ENCODE measurements at regions not wholly inside any gene's neighbourhood (a gene's known extent, or its start where the extent isn't known, plus 50 kb on each side); places are given as distances from the start of the nearest gene placed in this dataset.
"Not testable (repeated sequence)": the region's sequence is repeated elsewhere in the genome, so short reads cannot be mapped to it uniquely, and the experiment has no call there.

DNA sequence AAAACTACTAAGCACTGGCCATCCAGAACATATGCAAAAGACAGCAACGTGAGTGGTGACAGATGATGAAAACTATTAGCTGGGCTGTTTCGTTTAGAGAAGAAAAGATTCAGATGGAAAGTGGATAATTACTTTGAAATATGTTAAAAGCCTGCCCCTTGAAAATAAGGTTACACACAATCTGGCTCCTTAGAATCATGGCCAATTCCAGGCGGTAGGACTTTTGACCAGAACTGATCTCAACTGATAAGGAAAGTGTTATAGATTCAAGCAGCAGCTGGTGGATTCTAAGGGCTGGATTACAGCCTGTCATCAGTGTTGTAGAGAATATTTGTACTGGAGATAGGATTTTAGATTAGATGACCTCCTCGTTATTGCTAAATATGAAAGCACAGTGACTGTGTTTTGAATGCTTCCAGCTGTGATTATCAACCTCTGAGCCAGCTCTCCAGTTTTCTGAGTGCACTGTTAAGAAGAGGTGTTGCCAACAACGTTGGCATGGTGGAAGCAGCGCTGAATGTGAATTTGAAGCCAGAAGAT lies 75.1 kb downstream of the KBTBD2 start:
- not testable (repeated sequence) for DNase-seq (ENCODE audit: low spot score)

DNA sequence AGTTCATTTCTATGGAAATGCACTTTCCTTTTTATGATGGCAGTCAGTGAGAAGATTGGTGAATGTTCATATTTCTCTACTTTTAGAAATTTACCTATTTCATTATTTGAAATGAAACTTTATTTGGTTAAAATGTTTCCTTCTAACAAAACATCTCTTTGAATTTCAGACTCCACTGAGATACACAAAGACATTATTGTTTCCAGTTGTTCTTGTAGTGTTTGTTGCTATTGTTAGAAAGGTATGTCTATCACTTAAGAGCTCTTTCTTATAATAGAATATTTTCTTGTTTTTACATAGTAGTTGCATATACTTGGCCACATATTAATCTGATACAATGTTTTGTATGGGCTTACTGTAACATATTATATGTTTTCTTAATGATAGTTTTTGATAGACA lies 76.8 kb downstream of the KBTBD2 start:
- not testable (repeated sequence) for DNase-seq (ENCODE audit: low spot score)

DNA sequence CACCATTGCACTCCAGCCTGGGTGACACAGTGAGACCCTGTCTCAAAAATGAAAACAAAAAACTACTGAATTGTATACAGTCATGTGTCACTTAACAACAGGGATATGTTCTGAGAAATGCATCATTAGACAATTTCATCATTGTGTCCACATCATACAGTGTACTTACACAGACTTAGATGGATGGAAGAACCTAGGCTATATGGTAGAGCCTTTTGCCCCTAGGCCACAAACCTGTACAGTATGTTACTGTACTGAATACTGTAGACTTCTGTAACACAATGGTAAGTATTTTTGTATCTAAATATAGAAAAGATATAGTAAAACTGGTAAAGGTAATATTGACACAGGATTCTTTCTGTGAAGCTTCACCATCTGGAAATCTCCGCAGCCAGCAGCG lies 81.7 kb downstream of the KBTBD2 start:
- no peak for DNase-seq (ENCODE audit: low spot score)

DNA sequence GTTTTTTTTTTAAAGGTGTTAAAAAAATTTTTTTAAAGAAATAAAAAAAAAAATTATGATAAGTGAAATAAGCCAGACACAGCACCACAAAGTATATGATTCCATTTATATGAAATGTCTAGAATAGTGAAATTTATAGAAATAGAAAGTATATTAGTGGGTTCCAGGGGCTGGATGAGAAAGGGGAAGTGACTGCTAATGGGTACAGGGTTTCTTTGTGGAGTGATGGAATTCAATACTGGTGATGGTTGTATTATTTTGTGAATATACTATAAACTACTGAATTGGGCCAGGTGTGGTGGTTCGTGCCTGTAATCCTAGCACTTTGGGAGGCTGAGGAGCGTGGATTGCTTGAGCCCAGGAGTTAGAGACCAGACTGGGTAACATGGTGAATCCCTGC lies 82.2 kb downstream of the KBTBD2 start:
- DNase-seq (ENCODE audit: low spot score) = no peak

DNA sequence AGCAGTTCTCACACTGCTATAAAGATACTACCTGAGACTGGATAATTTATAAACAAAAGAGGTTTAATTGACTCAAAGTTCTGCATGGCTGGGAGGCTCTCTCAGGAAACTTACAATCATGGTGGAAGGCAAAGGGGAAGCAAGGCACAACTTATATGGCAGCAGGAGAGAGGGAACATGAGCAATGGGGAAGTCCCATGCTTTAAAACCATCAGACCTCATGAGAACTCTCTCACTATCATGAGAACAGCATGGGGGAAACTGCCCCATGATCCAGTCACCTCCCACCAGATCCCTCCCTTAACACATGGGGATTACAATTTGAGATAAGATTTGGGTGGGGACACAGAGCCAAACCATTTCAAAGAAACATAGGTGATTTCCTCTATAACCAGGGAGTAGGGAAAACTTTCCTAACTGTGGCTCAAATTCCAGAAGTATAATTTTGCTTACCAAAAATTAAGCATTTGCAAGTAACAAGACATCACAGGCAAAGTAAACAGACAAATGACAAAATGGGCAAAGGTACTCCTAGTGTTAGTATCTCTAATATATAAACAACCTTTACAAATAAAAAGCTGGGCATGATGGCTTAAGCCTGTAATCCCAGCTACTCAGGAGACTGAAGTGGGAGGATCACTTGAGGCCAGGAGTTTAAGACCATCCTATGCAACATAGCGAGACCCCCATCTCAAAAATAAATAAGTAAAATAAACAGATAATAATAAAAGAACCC lies 88.0 kb downstream of the KBTBD2 start:
- DNase-seq (ENCODE audit: low spot score) = no peak

DNA sequence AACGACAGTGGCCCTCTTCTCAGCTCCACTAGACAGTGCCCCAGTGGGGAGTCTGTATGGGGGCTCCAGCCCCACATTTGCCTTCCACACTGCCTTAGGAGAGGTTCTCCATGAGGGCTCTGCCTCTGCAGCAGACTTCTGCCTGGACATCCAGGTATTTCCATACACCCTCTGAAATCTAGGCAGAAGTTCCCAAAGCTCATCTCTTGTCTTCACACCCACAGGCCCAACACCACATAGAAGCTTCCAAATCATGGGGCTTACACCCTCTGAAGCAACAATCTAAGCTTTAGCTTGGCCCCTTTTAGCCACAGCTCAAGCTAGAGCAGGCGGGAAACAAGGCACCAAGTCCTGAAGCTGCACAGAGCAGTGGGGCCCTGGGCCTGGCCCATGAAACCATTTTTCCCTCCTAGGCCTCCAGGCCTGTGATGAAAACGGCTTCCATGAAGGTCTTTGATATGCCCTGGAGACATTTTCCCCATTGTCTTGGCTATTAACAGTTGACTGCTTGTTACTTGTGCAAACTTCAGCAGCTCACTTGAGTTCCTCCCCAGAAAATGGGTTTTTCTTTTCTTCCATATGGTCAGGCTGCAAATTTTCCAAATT lies 89.2 kb downstream of the KBTBD2 start:
- no peak for DNase-seq (ENCODE audit: low spot score)

DNA sequence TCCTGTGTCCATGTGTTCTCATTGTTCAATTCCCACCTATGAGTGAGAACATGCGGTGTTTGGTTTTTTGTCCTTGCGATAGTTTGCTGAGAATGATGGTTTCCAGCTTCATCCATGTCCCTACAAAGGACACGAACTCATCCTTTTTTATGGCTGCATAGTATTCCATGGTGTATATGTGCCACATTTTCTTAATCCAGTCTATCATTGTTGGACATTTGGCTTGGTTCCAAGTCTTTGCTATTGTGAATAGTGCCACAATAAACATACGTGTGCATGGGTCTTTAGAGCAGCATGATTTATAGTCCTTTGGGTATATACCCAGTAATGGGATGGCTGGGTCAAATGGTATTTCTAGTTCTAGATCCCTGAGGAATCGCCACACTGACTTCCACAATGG lies 98.5 kb downstream of the KBTBD2 start:
- DNase-seq (ENCODE audit: low spot score) = not testable (repeated sequence)

DNA sequence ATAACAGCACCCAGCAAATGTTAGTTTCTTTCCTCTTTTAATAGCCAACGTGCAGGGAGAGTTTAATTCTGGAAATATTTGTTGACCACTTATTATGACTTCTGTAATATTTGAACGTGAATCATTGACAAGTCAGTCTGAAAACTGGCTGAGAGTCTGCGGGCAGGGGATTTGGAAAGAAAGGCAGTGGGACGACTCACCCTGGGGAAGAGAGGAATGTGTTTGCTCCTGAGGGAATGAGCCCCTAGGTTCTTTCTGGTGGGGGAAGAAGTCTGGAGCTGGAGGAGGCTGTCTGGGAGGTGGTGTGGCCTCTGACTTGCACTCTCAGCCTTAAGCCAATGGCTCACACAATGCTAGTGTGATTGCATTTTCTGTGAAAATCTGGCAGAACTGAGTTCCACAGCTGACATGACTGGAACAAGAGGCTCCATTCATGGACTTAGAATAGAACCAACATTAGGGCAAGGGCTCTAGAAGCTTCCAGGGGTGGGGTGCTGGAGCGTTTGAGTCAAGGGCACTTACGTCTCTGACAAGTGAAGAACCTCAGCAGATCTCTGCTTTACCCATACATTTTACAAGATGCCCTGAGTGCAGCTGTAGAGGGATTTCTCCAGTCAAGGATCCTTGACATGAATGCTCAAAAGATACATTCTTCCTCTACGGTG lies 100.7 kb downstream of the KBTBD2 start:
- DNase-seq (ENCODE audit: low spot score) = not testable (repeated sequence)

DNA sequence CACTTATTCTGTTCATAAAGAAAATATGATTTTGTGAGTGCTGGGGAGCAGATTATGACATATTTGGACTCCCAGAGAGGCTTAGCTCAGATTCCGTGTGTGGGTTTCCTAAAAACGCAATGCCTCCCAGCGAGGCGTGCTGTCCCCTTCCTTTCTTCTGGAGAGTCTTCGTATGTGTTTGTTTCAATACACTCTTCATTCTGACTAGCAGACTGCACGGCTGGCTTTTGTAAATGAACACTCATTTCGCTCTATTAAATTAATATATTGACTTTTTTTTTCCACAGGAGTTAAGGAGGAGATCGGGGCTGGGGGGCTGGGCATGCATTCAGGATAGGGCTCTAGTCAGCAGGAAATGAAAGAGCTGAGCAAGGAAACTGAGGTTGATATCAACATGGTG lies 102.3 kb downstream of the KBTBD2 start:
- DNase-seq (ENCODE audit: low spot score) = not testable (repeated sequence)

DNA sequence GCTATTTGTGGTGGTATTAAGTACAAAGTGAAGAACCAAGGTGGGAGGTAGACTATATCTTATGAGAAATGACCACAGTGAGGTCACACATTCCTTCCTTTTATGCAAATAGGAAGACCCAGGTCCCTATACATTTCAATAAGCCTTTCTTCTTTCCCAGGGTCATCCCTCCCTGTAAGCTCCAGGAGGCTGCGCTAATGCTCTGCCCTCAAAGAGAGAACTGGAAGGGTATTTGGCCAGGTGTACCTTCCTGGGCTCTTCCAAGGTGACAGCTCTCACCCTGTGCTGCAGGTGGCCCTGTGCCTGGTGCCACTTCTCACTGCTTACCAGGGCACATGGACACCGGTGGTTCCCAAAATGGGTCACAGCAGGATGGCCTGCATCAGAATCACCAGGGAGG lies 103.4 kb downstream of the KBTBD2 start:
- DNase-seq (ENCODE audit: low spot score) = not testable (repeated sequence)

DNA sequence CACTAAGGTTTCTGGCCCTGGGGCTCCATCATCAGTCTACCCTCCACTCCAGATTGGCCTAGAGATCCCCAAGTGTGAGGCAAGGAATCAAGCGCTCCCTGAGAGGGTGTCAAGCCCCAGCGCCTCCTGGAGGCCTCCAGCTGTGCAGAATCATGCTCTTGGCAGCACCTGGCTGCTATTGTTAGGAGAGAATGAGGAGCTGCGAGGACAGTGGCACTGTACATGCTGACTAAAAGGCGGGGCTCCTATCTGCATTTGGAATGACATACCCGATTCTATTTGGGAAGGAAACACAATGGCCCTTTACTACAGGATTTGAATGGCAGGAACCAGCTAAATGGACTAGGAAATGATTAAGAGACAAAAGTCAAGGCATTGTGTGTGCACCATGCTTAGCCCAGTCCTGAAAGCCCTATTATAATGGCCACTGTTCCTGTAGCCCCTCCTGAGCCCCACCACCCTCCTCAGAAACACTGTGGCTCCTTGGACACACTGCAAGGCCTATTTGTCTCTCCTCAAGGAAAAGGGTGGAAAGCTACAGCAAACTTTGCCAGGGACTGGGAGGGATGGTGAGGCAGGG lies 106.1 kb downstream of the KBTBD2 start:
- not testable (repeated sequence) for DNase-seq (ENCODE audit: low spot score)

DNA sequence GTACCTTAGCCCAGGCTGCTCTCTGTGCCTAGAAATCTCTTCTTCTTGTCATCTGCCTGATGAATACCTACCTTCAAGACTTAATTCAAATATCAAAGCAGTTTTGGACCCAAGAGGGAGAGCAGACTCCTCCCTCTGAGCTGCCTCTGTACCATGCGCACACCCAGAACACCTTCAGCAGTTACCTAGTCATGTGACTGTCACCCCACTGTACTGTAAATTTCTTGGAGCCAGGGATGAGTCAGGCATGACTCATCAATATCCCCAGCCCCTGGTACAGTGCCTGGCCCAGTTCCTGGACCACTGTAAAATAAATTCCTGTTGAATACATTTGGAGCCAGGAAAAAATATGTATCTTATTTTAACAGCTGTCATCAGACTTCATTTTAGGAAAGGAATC lies 111.7 kb downstream of the KBTBD2 start:
- not testable (repeated sequence) for DNase-seq (ENCODE audit: low spot score)

DNA sequence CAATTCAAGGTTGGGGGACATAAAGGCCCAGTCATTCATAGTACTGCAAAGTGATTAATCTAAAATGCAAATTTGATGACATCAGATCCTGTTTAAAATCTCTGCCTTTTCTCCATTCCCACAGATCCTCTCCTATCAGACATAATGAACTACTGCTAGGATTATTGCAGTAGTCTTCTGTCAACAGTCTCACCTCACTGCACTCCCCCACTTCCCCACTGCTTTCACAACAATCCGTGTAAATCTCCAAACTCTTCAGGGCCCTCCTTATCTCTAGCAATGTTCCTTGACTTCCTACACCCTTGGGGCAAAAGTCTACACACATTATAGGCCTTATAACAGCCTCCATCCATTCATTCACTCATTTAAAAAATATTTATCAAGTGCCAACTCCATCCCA lies 112.4 kb downstream of the KBTBD2 start:
- DNase-seq (ENCODE audit: low spot score) = no peak

DNA sequence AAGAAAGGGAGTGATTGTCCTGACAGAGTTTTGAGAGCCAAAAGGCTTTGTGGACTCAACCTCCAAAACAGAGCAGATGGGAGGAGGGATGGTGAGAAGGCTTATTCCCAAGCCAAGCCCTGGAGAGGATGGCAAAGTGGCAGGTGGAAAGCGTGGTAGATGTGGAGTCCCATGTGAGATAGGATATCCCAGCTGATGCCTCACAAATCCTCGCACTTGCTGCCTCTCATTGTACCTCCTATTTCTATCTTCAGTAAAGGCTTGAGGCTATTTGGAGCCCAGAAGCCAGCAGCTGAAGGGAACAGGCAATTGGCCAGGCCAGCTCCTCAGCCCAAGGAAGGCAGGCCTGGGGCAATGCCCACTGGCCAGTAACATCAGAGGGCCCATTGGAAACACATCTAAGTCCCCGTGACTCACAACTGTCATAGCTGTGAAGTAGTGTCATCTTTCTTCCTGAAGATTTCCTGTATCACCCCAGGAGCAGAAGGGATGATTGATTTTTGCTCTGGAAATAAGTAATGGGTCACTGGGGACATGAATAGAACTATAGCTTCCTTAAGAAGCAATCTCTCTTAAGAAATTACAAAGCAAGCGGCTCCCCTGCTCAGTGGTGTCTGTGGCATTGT lies 114.4 kb downstream of the KBTBD2 start:
- not testable (repeated sequence) for DNase-seq (ENCODE audit: low spot score)

DNA sequence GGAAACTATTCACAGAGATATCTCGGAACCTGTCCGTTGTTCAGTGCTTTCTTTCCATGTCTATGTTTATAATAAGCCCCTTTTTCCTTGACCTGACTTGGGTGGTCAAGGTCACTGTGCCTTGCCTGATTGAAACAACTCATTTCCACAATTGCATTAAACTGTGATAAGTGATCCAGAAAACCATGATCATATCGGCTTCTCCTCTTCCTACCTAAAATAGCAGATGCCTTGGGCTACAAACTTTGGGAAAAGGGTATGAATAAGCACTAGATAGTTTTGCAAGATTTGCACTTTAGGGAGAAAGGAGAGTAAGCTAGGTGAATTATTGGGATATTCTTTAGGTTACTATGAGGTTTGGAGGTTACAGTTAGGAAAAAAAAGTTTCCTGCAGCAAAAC lies 115.2 kb downstream of the KBTBD2 start:
- not testable (repeated sequence) for DNase-seq (ENCODE audit: low spot score)

DNA sequence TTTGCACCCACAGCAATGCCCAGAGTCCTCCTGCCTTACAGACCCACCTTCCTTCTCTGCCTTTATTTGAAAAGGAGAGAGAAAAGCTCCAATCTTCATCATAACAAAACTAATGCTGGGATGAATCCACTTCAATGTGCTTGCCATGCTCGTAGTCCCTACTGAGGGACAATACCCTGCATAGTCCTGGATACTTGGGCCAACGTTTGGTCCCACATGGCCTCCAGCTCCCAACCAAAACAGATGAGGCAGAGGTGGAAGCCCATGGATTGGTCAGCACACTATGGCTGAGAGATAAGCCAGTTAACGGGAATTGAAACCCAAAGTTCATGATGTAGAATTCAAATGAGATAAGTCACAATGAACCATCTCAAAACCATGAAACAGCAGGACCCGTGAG lies 115.8 kb downstream of the KBTBD2 start:
- not testable (repeated sequence) for DNase-seq (ENCODE audit: low spot score)

DNA sequence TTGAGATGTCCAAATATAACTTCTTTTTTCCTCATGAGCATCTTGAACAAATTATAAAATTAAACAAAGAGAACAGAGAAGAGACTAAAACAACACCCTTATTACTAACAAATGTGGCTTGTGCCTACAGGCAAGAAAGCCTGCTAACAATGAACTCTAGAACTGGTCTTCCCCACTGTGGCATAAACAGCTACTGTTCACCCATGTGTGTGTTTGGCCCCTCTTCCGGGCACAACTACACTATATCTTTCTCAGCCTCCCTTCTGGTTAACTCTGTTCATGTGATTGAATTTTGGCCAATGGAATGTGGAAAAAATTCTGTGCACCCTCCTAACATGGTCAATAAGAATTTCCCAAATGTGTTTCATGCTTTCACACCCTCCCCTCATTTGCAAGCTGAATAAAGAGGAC lies 117.0 kb downstream of the KBTBD2 start:
- no peak for DNase-seq (ENCODE audit: low spot score)

DNA sequence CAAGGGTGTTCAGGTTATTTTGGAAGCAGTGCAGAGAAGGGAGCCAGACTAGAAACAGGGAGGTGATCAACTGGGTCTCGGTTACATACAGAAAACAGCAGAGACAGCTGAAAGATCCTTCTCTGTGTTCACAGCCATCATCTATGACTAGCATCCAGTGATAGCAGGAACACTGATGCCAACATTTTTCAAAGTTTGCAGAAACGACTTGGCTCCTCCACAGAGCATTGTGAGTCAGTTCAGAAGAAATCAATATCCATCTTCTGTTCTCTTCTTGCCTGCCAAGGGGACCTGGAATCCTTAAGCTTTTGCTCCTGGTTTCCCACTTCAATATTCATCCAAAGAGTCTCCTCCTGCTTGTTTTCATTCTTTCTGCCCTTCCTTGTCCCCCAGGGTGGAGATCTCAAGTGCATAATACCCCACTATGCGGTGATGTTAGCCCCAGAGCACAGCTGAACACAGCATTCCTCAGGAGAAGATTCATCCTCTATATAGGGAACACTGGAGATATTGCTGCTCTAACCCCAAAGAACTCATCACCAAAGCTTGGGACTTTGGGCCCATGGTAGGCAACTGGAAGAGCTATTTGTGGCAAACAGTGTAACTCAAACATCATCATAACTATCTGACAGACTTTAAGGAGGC lies 122.6 kb downstream of the KBTBD2 start:
- DNase-seq (ENCODE audit: low spot score) = not testable (repeated sequence)

DNA sequence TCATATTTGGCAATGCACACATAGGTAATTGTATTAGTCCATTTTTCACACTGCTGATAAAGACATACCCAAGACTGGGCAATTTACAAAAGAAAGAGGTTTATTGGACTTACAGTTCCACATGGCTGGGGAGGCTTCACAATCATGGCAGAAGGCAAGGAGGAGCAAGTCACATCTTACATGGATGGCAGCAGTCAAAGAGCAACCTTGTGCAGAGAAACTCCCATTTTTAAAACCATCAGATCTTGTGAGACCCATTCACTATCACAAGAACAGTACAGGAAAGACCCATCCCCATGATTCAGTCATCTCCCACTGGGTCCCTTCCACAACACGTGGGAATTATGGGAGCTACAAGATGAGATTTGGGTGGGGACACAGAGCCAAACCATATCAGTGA lies 123.2 kb downstream of the KBTBD2 start:
- not testable (repeated sequence) for DNase-seq (ENCODE audit: low spot score)

DNA sequence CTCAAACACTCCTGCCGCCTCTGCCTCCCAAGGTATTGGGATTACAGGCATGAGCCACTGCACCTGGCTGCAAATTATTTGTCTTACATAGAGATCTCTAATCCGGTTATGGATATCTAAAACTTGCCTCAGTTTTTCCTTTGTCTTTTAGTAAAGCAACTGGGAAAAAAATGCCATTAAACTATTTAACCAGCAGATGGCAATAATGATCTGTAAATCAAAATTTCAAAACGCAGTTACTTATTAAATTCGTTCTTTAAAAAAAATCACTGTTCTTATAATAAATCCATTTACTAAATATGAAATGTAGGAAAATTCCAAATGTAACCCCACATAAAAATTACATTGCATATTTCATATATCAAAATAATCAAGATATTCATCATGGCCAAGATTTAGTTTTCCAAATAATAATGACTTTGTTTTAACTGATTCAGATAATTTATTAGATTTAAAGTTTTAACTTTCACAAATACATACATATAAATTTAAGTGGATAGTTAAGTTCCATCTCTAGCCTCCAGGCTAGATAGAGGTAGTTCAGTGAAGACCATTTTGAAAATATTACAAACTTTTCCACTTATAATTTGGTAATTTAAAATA lies 125.8 kb downstream of the KBTBD2 start:
- DNase-seq (ENCODE audit: low spot score) = peak; percentile 39

DNA sequence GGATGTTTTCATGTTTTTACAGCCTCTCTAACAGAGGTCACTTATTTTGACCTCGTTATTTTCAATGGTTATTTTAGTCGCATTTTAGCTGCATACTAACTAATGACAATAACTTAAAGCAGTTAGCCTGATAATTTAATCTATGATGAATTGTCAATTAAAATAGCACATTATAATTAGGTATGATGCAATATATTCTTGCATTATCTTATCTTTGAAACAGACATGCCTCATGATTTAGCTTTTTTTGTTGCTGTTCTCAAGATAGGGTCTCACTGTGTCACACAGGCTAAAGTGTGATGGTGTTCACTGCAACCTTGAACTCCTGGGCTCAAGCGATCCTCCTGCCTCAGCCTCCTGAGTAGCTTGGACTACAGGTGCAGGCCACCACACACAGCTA lies 126.4 kb downstream of the KBTBD2 start:
- no peak for DNase-seq (ENCODE audit: low spot score)

Data from LoVo (cell line).